Karpas-422 (cell line): ENCODE measurements at regions not wholly inside any gene's neighbourhood (a gene's known extent, or its start where the extent isn't known, plus 50 kb on each side); places are given as distances from the start of the nearest gene placed in this dataset.

ENCODE experiments used
- DNase-seq: peaks from one replicate; pipeline ENCODE4 v3.0.0-alpha.2; 2015
- H2AFZ ChIP-seq: fragments of 200-600 bp; sonication (generic); 2 replicates; pipeline ENCODE4 v1.6.1; 2014; ENCODE audit warnings: antibody characterized with exemption, low read length, mixed read lengths
- H3K27ac ChIP-seq: fragments of 200-600 bp; sonication (generic); 2 replicates; pipeline ENCODE4 v1.5.1; 2014; ENCODE audit warnings: mild to moderate bottlenecking, low read length, moderate library complexity
- H3K27me3 ChIP-seq: fragments of 200-600 bp; sonication (generic); 2 replicates; pipeline ENCODE4 v1.6.1; 2014; ENCODE audit warnings: low read length, mixed read lengths
- H3K36me3 ChIP-seq: fragments of 200-600 bp; sonication (generic); 2 replicates; pipeline ENCODE4 v1.6.1; 2014; ENCODE audit warnings: low read length, mixed read lengths; ENCODE audit not compliant: insufficient read depth
- H3K4me1 ChIP-seq: fragments of 200-600 bp; sonication (generic); 2 replicates; pipeline ENCODE4 v1.6.1; 2014; ENCODE audit warnings: mild to moderate bottlenecking, low read length, mixed read lengths
- H3K4me2 ChIP-seq: fragments of 200-600 bp; sonication (generic); 2 replicates; pipeline ENCODE4 v1.6.1; 2014; ENCODE audit warnings: low read length, low read depth, mild to moderate bottlenecking; ENCODE audit not compliant: poor library complexity, severe bottlenecking
- H3K4me3 ChIP-seq: fragments of 200-600 bp; sonication (generic); 2 replicates; pipeline ENCODE4 v1.5.1; 2014; ENCODE audit warnings: mild to moderate bottlenecking, antibody characterized with exemption, low read length, mixed read lengths
- H3K79me2 ChIP-seq: fragments of 200-600 bp; sonication (generic); 2 replicates; pipeline ENCODE4 v1.6.1; 2014; ENCODE audit warnings: mild to moderate bottlenecking, low read length, mixed read lengths
- H3K9ac ChIP-seq: fragments of 200-600 bp; sonication (generic); 2 replicates; pipeline ENCODE4 v1.6.0; 2014; ENCODE audit warnings: low read length
- H3K9me2 ChIP-seq: fragments of 200-600 bp; sonication (generic), shearing (Covaris generic); replicated peaks from 2 replicates; pipeline ENCODE4 v1.6.0; 2014; ENCODE audit warnings: mild to moderate bottlenecking, low read length, moderate library complexity; ENCODE audit not compliant: insufficient read depth
- H3K9me3 ChIP-seq: fragments of 300-700, 200-600 bp; sonication (generic); 2 replicates; pipeline ENCODE4 v1.6.1; 2014; ENCODE audit warnings: low read length, mixed read lengths
- H4K20me1 ChIP-seq: fragments of 200-600 bp; sonication (generic); 2 replicates; pipeline ENCODE4 v1.6.1; 2014; ENCODE audit warnings: mild to moderate bottlenecking, antibody characterized with exemption, low read length, low read depth; ENCODE audit not compliant: insufficient read depth

GRCh38 chr11:130606781-130607511 is 158.5 kb downstream of the ADAMTS15 start:
- no peak overlapping the region for H3K27ac ChIP-seq
- no peaks in the 10 kb centered on the region for H3K9me3 ChIP-seq
- H3K36me3 ChIP-seq = no peaks in the 10 kb centered on the region
- H3K79me2 ChIP-seq = no peaks in the 10 kb centered on the region
- H4K20me1 ChIP-seq = no peaks in the 10 kb centered on the region
- H2AFZ ChIP-seq = no peak overlapping the region
- H3K4me1 ChIP-seq = peaks cover 11% of the 10 kb centered on the region
- H3K9me2 ChIP-seq = no peaks in the 10 kb centered on the region
- no peak overlapping the region for H3K9ac ChIP-seq
- H3K4me3 ChIP-seq = no peak overlapping the region
- H3K4me2 ChIP-seq = no peak overlapping the region
- no peak for DNase-seq
- no peaks in the 10 kb centered on the region for H3K27me3 ChIP-seq

DNA sequence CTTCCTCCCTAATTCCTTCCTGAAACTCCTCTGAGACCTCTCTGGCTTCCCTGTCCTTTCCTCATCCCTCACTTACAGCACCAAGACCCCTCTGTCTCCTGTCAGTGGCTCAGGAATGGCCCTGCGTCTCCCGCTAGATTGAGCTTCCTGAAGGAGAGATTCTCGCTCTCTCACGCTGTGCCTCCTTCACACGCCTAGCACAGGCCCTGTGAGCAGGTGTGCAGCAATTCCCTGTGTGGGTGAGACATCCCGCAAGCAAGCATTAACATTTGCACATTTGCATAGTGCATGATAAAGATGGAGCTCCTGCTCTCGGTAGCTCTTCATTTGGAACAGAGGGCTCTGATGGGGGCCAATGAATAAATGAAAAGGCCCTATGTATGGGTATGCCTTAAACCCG is 159.8 kb downstream of the ADAMTS15 start:
- no peak overlapping the region for H3K9ac ChIP-seq
- no peaks in the 10 kb centered on the region for H3K27me3 ChIP-seq
- no peaks in the 10 kb centered on the region for H4K20me1 ChIP-seq
- no peaks in the 10 kb centered on the region for H3K9me2 ChIP-seq
- DNase-seq = no peak
- peak overlapping the region; percentile 11 for H3K4me2 ChIP-seq
- no peaks in the 10 kb centered on the region for H3K79me2 ChIP-seq
- H3K36me3 ChIP-seq = no peaks in the 10 kb centered on the region
- peaks cover 11% of the 10 kb centered on the region for H3K4me1 ChIP-seq
- no peak overlapping the region for H3K27ac ChIP-seq
- H2AFZ ChIP-seq = no peak overlapping the region
- H3K4me3 ChIP-seq = no peak overlapping the region
- no peaks in the 10 kb centered on the region for H3K9me3 ChIP-seq

DNA sequence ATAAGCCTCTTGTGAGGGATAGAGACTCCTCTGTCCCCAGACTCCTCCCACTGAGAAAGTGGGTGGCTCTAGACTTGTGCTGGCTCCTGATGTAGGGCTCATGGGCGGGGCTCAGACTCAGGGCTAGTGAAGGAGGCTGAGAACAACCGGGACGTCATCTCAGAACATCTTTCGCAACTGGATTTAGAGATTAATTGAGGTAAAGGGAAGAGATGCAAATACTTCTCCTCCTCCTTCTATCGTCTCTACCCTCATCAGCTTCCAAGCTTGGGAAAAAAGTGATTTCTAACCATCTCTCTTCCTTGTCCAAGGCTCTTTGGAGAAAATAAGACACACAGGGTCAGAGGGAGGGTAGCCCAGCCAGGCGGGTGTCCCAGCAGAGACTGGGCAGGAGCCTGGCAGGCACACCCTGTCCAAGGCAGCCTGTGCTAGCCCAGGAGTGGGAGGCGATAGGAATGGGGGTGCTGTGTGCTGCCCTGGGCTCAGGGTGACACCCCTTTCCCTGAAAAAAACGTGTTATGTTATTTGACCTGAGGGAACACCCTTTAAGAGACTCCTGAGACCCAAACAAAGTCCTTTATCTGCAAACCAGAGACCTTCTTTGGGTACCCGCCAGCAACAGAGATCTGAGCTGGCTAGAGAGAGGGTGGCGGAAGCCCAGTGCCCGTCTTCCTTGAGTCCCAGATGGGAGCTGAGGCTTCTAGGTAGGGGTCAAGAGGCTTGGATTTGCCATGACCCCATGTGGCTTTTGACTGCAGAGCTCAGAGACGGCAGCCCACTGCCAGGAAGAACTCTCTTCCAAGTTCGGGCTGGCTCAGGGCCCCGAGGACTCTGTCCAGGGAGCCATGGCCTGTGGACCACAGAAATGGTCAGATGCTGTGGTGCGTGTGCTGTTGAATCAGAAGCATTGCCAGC is 160.9 kb downstream of the ADAMTS15 start:
- Histone ChIP-seq H3K4me1 (peaks cover 11% of the 10 kb centered on the region), H4K20me1 (no peaks in the 10 kb centered on the region), H3K9me2 (no peaks in the 10 kb centered on the region), H3K9ac (no peak overlapping the region), H3K27ac (no peak overlapping the region), H3K79me2 (no peaks in the 10 kb centered on the region), H3K9me3 (no peaks in the 10 kb centered on the region), H3K27me3 (no peaks in the 10 kb centered on the region), H3K4me2 (no peak overlapping the region), H3K4me3 (no peak overlapping the region), H3K36me3 (no peaks in the 10 kb centered on the region), H2AFZ (no peak overlapping the region)
- DNase-seq = no peak

DNA sequence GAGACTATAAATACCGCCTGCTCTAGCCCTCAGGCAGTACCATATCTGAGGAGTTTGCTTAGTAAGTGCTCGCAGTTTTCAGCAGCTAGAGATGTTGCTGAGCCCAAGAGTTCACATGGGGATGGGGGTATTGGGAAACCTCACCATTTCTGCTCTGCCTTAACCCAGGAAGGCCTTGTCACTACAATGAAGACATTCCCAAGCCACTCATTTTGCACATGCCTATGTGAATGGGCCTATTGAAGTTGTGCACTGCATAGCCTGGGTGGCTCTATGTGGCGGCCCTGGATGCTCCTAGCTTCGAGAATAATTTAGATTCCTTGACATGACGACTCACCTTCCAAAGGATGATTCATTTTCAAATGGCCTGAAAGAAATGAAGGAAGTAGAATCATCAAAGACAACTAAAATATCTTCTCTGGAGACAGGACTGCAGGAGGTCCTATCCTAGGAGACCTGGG is 163.4 kb downstream of the ADAMTS15 start:
- no peaks in the 10 kb centered on the region for H3K27me3 ChIP-seq
- H2AFZ ChIP-seq = no peak overlapping the region
- H3K79me2 ChIP-seq = no peaks in the 10 kb centered on the region
- H3K9me3 ChIP-seq = no peaks in the 10 kb centered on the region
- peaks cover 11% of the 10 kb centered on the region for H3K4me1 ChIP-seq
- H3K36me3 ChIP-seq = no peaks in the 10 kb centered on the region
- H3K9ac ChIP-seq = no peak overlapping the region
- H3K27ac ChIP-seq = no peak overlapping the region
- H3K4me3 ChIP-seq = no peak overlapping the region
- H3K4me2 ChIP-seq = no peak overlapping the region
- H3K9me2 ChIP-seq = no peaks in the 10 kb centered on the region
- DNase-seq = no peak
- no peaks in the 10 kb centered on the region for H4K20me1 ChIP-seq

DNA sequence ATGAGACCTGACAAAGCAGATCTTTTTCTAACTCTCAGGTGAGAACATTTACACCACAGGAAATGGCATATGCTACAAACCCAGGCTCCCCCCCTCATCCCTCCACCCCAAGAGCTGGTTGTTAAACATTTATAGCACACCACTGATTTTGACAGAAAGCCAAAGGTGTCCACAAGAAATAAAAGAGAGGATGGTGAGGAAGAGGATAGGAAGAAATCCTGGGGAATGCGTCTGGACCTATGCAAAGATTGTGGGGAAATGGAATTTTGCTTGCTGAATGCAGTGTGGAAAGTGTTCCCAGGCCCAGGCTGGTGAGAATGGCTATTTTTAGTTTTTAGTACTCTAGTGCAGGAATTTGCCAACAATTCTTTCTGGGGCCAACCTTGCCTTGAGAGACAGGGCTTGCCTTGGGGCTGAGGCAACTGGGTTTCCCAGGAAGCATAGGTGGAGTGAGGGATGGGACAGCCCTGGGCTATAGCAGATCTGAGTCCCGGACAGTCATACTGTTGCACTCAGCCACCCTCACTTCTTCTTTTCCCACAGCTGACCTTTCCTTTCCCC is 163.9 kb downstream of the ADAMTS15 start:
- Histone ChIP-seq H3K79me2 (no peaks in the 10 kb centered on the region), H2AFZ (no peak overlapping the region), H3K9me3 (no peaks in the 10 kb centered on the region), H3K36me3 (no peaks in the 10 kb centered on the region), H3K9me2 (no peaks in the 10 kb centered on the region), H3K4me1 (peaks cover 11% of the 10 kb centered on the region), H3K9ac (no peak overlapping the region), H3K27ac (no peak overlapping the region), H3K4me2 (no peak overlapping the region), H4K20me1 (no peaks in the 10 kb centered on the region), H3K4me3 (no peak overlapping the region), H3K27me3 (no peaks in the 10 kb centered on the region)
- no peak for DNase-seq

DNA sequence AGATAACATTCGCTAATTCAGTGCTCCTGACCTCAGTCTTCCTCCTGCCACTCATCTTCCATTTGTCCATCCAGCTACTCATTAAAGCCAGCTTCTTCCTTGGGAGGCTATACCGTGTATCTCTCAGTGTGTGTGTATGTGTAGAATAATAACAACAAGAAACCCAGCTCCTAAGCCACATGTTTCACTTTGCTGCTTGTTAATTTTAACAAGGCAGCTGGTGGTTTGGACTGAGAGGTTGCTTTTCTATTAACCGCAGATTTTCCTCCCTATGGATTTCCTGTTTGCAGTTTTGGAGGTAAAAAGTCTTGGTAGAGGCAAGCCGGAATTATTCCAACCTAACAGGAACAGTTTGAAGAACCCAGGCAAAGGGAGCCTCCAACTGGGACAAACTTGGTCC is 165.0 kb downstream of the ADAMTS15 start:
- no peak for DNase-seq
- Histone ChIP-seq H3K9me3 (no peaks in the 10 kb centered on the region), H4K20me1 (no peaks in the 10 kb centered on the region), H3K27me3 (no peaks in the 10 kb centered on the region), H3K27ac (no peak overlapping the region), H3K4me2 (no peak overlapping the region), H3K36me3 (no peaks in the 10 kb centered on the region), H2AFZ (no peak overlapping the region), H3K4me1 (peaks cover 6% of the 10 kb centered on the region), H3K79me2 (no peaks in the 10 kb centered on the region), H3K4me3 (no peak overlapping the region), H3K9ac (no peak overlapping the region), H3K9me2 (no peaks in the 10 kb centered on the region)

GRCh38 chr11:130614591-130614990 is 166.1 kb downstream of the ADAMTS15 start:
- H3K9me2 ChIP-seq = no peaks in the 10 kb centered on the region
- no peaks in the 10 kb centered on the region for H3K79me2 ChIP-seq
- no peaks in the 10 kb centered on the region for H3K27me3 ChIP-seq

DNA sequence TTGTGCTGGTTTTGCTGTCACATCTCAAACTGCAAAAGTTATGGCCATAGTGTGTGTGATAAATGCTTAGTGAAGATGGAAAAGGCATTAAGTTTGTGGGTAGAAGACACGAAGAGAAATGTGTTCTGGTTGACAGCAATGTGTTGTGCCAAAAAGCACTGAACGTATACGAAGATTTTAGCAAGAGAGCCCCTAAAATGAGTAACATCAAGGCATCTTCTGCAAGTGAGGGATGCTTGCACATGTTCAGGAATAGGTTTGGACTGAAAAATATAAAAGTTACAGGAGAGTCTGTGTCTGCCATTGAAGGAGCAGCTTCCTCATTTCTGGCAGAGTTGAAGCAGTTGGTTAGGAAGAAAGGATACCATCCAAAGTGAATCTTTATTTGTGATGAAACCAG is 167.1 kb downstream of the ADAMTS15 start:
- H3K4me1 ChIP-seq = no peaks in the 10 kb centered on the region
- no peak overlapping the region for H3K4me2 ChIP-seq
- H4K20me1 ChIP-seq = no peaks in the 10 kb centered on the region
- H3K9ac ChIP-seq = no peak overlapping the region
- H3K9me2 ChIP-seq = no peaks in the 10 kb centered on the region
- no peaks in the 10 kb centered on the region for H3K9me3 ChIP-seq
- no peak for DNase-seq
- no peak overlapping the region for H2AFZ ChIP-seq
- H3K79me2 ChIP-seq = no peaks in the 10 kb centered on the region
- H3K4me3 ChIP-seq = no peak overlapping the region
- H3K27me3 ChIP-seq = no peaks in the 10 kb centered on the region
- H3K27ac ChIP-seq = no peak overlapping the region
- no peaks in the 10 kb centered on the region for H3K36me3 ChIP-seq

More at GRCh38 chr11:130614591-130614990, 166.1 kb downstream of the ADAMTS15 start:
- no peak overlapping the region for H2AFZ ChIP-seq
- no peaks in the 10 kb centered on the region for H3K36me3 ChIP-seq
- H3K27ac ChIP-seq = no peak overlapping the region
- no peak for DNase-seq
- no peaks in the 10 kb centered on the region for H3K9me3 ChIP-seq
- H3K9ac ChIP-seq = no peak overlapping the region
- H3K4me3 ChIP-seq = no peak overlapping the region
- H3K4me1 ChIP-seq = no peaks in the 10 kb centered on the region
- no peaks in the 10 kb centered on the region for H4K20me1 ChIP-seq
- H3K4me2 ChIP-seq = no peak overlapping the region
